Type B pancreatic cell (in vitro differentiated cells): ENCODE measurements at regions not wholly inside any gene's neighbourhood (a gene's known extent, or its start where the extent isn't known, plus 50 kb on each side); places are given as distances from the start of the nearest gene placed in this dataset.
A peak's percentile ranks its signal among the peaks of the same experiment; 100 is the strongest.

ENCODE experiments used
- DNase-seq: peaks from one replicate; pipeline ENCODE4 v3.0.0; 2021; ENCODE audit warnings: mixed read lengths; ENCODE audit not compliant: unreplicated experiment; ENCODE audit errors: extremely low spot score
- H3K27ac Mint-ChIP-seq: 2 replicates; pipeline ENCODE4 v1.8.0; 2021; ENCODE audit warnings: mild to moderate bottlenecking, mixed read lengths
- H3K27me3 Mint-ChIP-seq: 2 replicates; pipeline ENCODE4 v1.8.0; 2021; ENCODE audit warnings: mixed read lengths
- H3K36me3 Mint-ChIP-seq: 2 replicates; pipeline ENCODE4 v1.8.0; 2021; ENCODE audit warnings: mixed read lengths
- H3K4me1 Mint-ChIP-seq: one replicate; pipeline ENCODE4 v1.8.0; 2021; ENCODE audit warnings: mixed read lengths; ENCODE audit not compliant: unreplicated experiment
- H3K4me3 Mint-ChIP-seq: 2 replicates; pipeline ENCODE4 v1.8.0; 2021; ENCODE audit warnings: mild to moderate bottlenecking, mixed read lengths
- H3K9me3 Mint-ChIP-seq: 2 replicates; pipeline ENCODE4 v1.8.0; 2021; ENCODE audit warnings: mixed read lengths
- CTCF ChIP-seq: fragments of 200-600 bp; sonication (generic); conservative IDR thresholded peaks from 2 replicates; pipeline ENCODE4 v1.5.0; 2021; ENCODE audit warnings: antibody characterized with exemption, mild to moderate bottlenecking

- Mint-ChIP-seq H3K36me3 (no peaks in the 10 kb centered on the region), H3K4me1 (peaks cover 15% of the 10 kb centered on the region), H3K27me3 (no peaks in the 10 kb centered on the region), H3K4me3 (no peak overlapping the region), H3K9me3 (no peaks in the 10 kb centered on the region), H3K27ac (no peak overlapping the region)
- TF ChIP-seq CTCF: no peak
- no peak for DNase-seq
Observed at GRCh38 chr5:23451156-23451555, 56.3 kb upstream of the PRDM9 start.

- Mint-ChIP-seq H3K27ac (peak overlapping the region; percentile 63), H3K4me1 (peaks cover 15% of the 10 kb centered on the region), H3K4me3 (peak overlapping the region; percentile 45), H3K27me3 (no peaks in the 10 kb centered on the region), H3K36me3 (no peaks in the 10 kb centered on the region), H3K9me3 (no peaks in the 10 kb centered on the region)
- TF ChIP-seq CTCF: no peak
- no peak for DNase-seq
Observed at GRCh38 chr5:23450187-23450586, 57.2 kb upstream of the PRDM9 start.

GRCh38 chr5:23448627-23449026, 58.8 kb upstream of the PRDM9 start:
- no peak for DNase-seq
- no peaks in the 10 kb centered on the region for H3K36me3 Mint-ChIP-seq
- H3K9me3 Mint-ChIP-seq: no peaks in the 10 kb centered on the region
- TF ChIP-seq CTCF: no peak
- H3K4me1 Mint-ChIP-seq: peaks cover 15% of the 10 kb centered on the region
- no peak overlapping the region for H3K4me3 Mint-ChIP-seq
- no peaks in the 10 kb centered on the region for H3K27me3 Mint-ChIP-seq
- H3K27ac Mint-ChIP-seq: no peak overlapping the region

- no peak for DNase-seq
- H3K27ac Mint-ChIP-seq: no peak overlapping the region
- TF ChIP-seq CTCF: no peak
- H3K4me3 Mint-ChIP-seq: no peak overlapping the region
- no peaks in the 10 kb centered on the region for H3K27me3 Mint-ChIP-seq
- peaks cover 15% of the 10 kb centered on the region for H3K4me1 Mint-ChIP-seq
- no peaks in the 10 kb centered on the region for H3K9me3 Mint-ChIP-seq
- H3K36me3 Mint-ChIP-seq: no peaks in the 10 kb centered on the region
Observed at GRCh38 chr5:23446424-23446823, 61.0 kb upstream of the PRDM9 start.

GRCh38 chr5:23445573-23445972, 61.8 kb upstream of the PRDM9 start:
- Mint-ChIP-seq H3K9me3 (no peaks in the 10 kb centered on the region), H3K36me3 (no peaks in the 10 kb centered on the region), H3K27ac (no peak overlapping the region), H3K27me3 (no peaks in the 10 kb centered on the region), H3K4me1 (peaks cover 9% of the 10 kb centered on the region), H3K4me3 (no peak overlapping the region)
- no peak for DNase-seq
- no peak for TF ChIP-seq CTCF

GRCh38 chr5:23440703-23441102, 66.7 kb upstream of the PRDM9 start:
- Mint-ChIP-seq H3K4me1 (no peaks in the 10 kb centered on the region), H3K4me3 (no peak overlapping the region), H3K27ac (no peak overlapping the region), H3K27me3 (no peaks in the 10 kb centered on the region), H3K9me3 (no peaks in the 10 kb centered on the region), H3K36me3 (no peaks in the 10 kb centered on the region)
- no peak for TF ChIP-seq CTCF
- DNase-seq: no peak
